NCI-H2227 (cell line): ENCODE measurements at regions not wholly inside any gene's neighbourhood (a gene's known extent, or its start where the extent isn't known, plus 50 kb on each side); places are given as distances from the start of the nearest gene placed in this dataset.
A peak's percentile ranks its signal among the peaks of the same experiment; 100 is the strongest.
"Not testable (repeated sequence)": the region's sequence is repeated elsewhere in the genome, so short reads cannot be mapped to it uniquely, and the experiment has no call there.

ENCODE experiments used
- DNase-seq: peaks from one replicate; lab custom pipeline; 2025; ENCODE audit not compliant: unreplicated experiment; lab: John Stamatoyannopoulos, UW

DNA sequence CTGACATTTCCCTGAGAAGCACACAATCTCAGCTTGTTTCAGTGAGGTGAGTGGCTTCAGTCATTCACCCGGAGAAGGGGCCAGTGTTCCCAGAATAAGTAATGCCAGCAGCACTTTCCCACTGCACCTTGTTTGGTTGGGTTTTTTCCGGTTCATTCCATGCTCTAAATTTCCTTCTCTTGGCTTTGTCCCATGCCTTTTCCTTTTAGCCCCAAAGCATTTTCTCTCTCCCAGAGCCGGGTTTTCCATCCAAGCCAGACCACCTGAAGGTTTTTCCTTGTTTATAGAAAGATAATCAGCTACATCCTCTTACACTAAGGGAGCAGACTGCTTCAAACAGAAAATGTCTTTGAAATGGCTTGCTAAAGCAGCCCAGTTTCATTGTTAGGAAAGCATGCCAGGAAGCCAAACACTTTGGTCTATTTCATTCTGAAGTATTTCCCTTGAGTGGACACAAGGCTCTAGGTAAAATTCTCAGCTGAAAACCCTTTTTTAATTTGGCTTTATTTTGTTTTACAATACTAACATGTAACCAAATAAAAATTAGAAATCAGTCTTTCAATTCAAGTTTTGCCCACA is 501.6 kb downstream of the DTWD2 start:
- no peak for DNase-seq

DNA sequence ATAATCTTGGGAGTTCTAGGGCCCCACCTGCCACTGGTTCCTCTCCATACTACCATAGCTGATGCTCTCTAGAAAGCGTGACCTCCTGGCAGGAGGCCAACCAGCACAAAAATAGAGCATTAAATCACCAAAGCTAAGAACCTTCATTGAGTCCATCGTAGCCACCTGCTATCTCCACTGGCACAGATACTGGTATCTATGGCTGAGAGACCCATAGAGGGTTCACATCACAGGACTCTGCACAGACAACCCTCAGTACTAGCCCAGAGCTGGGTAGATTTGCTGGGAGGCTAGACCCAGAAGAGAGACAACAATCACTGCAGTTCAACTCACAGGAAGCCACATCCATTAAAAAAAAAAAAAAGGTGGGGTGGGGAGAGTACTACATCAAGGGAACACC is 509.1 kb downstream of the DTWD2 start:
- DNase-seq: no peak

DNA sequence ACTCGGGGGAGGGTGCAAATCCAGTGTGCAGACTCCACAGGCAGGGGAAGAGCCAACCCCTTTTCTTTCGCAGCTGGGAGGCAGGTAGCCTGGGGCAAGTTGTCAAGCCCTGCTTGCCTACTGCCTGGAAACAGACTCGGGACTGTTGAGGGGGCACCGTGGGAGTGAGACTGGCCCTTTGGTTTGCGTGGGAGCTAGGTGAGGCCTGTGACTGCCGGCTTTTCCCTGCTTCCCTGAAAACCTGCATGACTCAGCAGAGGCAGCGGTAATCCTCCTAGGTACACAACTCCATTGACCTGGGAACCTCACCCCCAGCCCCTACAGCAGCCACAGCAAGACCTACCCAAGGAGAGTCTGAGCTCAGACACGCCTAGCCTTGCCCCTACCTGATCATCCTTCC is 509.5 kb downstream of the DTWD2 start:
- DNase-seq: no peak

DNA sequence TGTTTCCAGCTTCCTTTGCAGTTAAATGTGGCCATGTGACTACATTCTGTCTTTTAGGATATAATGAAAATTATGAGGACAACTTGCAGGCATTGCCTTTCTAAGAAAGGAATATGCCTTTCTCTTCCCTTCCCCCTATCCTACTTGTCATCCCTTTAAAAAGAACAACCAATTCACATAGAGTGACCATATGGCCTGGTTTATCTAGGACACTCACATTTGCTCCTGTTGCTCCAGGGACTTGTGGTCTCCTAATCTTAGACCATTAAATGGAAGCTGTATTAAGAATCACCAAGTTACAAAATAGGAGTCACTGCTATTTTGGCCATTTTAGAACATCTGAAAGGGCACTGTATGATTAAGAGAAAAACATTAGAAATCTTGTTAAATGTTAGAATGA is 520.3 kb downstream of the DTWD2 start:
- DNase-seq: no peak

DNA sequence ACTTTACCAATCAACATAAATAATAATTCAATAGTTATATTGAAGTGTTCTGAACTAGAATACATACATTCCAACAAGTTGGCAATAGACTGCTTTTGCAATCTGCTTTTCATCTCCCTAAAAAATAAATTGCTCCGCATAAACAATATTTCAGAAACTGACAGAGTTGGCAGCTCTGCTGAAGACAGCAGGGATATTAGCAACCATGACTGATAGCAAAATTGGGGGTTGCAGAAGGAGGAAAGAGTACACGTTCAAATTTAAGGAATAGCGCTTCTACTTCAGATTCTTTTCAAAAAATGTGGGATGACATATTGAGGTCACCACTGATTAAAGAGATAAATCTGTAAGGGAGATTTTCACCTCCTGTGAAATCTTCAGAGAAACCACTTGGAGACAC is 521.2 kb downstream of the DTWD2 start:
- DNase-seq: no peak

DNA sequence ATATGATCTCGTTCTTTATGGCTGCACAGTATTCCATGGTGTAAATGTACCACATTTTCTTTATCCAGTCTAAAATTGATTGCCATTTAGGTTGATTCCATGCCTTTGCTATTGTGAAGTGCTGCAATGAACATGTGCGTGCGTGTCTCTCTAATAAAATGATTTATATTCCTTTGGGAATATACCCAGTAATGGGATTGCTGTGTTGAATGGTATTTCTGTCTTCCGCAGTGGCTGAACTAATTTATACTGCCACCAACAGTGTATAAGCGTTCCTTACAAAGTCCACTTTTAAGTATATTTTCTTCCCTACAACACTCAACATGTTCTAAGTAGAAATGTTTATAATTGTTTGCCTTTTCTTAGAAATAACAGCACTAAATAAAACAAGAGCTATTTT is 521.9 kb downstream of the DTWD2 start:
- DNase-seq: no peak

DNA sequence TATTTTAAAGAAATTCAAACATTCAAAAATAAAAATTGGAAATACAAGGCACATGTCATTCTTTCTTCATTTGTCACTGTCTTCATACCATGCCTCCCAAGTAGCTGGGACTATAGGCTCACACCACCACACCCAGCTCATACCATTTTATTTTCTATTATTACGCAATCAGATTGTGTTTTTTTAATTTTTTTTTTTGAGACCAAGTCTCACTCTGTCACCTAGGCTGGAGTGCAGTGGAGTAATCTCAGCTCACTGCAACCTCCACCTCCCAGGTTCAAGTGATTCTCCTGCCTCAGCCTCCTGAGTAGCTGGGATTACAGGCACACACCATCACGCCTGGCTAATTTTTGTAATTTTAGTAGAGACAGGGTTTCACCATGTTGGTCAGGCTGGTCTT is 526.1 kb downstream of the DTWD2 start:
- DNase-seq: not testable (repeated sequence)

DNA sequence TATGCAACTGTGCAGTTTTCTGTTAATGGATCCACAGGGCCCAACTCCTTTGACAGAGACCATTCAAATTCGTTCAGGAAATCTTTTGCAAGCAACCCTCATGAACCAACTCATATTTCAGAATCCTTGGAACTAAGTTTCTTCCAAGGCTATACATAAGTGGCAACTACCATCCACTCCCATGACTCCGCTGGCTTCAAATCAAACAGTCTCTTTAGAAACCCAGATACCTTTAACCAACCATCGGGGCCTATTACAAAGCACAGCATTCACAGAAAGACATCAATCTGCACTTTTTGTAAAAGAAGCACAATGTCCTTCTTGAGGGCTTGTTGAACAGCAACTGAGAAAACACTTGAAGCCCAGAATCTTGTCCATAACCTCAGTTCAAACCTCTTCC is 526.9 kb downstream of the DTWD2 start:
- DNase-seq: no peak

DNA sequence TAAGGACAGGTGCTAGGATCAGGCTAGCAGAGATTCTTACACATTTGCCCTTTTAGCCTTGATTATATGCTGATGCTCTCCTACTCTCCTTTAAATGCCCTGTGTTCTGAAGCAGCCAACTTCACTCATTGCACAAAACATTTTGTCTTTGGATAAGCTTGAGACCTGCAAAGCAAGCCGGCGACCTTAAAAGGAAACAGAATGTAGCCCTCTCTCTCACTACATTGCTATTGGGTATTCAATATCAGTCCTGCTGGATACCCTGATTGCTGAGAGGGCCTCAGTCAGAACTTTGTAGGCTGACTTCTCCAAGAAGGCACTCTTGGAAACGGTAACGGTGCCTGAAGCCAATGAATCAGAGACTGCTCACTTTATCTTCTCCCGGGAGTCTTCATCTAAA is 528.9 kb downstream of the DTWD2 start:
- no peak for DNase-seq

DNA sequence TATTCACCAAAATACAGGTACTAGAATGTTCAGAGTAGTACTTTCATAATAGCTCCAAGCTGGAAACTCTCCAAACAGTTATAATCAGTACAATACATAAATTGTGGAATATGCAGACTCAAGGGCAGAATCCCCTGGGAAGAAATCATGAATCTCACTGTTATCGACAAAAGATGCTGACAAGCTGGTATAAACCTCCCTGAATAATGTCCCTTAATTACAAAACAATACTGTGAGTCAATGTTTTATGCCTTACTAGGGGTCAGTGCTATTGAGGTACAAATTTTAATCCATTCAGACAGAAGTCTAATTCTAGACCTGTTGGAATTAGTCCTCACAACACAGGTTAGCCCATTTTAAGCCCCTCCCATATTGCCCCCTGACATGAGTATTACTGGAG is 532.3 kb downstream of the DTWD2 start:
- no peak for DNase-seq

DNA sequence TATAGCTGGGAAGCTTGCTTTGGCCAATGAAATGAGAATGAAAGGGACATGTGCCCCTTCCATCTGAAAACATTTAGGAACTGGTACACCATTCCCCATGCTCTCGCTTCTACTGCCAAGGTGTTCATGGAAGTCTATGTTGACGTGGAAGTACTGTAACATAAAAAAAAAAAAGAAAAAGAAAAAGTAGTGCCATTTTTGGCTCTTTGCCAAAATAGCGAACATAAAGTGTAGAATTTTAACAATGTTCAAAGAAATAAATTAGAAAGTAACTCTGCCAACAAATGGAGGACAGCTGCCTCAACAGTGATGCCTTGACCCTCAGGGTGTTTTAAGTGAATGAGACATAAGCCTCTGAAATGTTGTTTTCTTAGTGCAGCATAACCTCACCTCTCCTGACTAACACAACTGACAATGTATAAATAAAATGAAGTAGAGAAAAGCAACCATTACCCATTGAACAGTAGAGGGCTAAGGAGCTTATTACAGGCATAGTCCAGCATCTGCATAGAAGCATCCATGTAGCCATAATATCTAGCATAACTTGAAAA is 536.6 kb downstream of the DTWD2 start:
- no peak for DNase-seq

DNA sequence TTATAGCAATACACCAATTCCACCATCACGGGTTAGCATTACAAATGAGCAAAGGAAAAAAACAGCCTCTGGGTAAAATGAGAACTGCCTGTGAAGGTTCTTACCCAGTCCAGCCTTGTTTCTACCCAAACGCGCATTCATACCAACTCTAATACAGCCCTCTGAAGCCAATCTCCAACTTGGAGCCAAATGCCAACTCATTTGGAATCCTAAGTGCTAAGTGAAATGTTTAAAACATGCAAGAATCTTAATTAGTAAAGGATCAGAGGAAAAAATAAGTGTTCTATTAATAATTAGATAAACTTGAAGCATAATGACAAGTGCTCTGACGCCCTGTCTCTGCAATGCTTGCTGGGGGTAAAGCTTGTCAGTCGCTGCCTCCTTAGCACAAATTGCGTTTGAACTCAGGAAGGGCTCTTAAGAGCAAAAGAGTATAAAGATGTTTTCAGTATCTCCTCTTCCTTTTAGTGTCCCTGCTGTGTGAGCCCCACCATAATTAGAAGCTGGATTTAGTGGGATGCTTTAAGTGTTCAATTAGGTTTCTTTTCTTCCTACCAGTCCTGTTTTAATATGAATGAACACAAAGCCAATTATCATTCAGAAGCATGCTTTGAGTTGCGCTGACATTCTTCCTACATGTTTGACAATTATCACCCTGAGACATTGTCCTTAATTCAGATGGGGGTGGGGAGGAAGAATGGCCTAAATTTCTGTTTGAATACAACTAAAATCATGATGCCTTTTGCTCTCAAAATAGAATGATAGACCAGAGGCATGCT is 537.6 kb downstream of the DTWD2 start:
- DNase-seq: peak; percentile 9

DNA sequence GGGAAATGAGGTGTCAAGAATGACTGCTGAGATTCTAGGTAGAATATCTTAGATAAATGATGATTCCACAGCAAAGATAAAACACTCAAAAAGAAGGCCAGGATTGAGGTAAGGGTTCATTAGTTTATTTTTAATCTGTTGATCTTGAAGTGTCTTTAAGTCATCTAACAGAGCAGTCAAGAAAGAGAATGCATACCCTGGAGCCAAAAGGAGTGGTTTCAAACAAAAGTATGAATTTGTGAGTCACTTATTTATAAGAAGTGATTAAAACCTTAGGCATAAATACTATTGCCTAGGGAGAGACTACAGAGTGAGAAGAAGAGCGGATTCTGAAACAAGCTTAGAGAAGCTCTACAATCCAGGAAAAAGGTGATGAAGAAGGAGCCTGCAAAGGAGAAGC is 541.0 kb downstream of the DTWD2 start:
- DNase-seq: no peak

DNA sequence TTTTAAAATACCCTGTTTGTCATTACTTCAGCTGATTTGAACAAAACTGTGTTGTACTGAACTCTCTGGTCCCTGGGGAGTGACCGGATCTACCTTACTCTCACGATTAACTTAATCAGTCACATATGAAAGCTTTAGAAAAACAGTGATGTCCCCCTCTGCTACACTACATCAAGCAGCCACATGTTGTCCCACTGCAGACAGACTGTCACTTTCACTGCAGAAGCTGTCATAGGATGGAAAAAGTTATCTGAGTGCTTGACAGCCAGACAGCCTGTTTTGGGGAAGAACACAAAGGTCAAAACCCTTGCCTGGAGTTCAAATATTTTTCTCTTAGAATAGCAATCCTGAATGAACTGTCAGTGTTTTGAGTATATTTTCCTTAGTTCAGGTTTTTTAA is 546.4 kb downstream of the DTWD2 start:
- no peak for DNase-seq

DNA sequence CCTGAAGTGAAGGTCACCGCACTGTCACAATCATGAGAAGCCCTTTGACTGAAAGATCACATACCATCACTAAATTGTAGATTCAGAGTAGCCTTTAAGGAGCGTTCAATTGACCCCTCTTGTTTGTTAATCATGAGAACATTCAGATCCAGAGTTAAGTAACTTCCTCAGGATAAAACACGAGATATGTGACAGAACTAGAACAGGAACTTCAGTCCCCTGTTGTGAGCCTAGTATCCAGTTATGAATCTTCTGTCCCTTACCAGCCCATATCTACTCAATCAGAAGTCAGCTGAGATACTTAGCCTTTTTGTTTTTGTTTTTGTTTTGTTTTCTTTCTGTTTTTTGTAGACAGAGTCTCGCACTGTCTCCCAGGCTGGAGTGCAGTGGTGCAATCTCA is 547.3 kb downstream of the DTWD2 start:
- DNase-seq: no peak

DNA sequence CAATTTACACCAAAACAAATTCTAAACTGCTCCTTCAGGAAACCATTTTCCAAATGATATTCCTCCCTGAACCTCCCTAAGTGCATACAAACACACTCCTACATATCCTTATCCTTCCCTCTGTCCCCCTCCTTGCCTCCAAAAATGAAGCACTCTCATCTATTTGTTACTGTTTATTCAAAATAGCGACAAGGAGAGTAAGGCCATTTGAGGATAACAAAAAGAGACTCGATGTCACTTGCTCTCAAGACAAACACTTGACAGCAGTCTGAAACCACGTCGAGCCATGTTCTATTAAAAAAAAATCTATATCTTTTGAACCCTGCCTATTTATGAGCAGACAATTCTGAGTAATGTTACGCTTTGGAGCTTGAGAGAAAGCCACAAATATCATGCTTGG is 547.9 kb downstream of the DTWD2 start:
- peak; percentile 4 for DNase-seq

DNA sequence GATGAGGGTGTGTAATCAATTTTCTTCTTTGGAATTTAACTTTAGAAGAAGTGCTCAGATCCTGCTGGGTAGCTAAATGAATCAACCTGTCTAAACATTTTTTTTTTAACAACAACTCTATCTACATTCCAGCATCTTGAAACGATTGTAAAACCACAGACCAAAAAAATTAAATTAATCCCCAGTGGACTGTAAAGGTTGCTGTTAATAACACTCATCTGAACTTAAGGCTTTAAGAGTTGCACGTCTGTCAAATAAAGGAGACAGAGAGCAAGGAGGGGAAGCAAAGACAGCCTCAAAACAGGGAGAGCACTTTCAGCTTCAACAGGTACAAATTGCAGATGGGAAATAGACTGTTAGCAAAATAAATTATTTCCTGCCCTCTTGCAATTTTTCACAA is 548.5 kb downstream of the DTWD2 start:
- peak; percentile 36 for DNase-seq

DNA sequence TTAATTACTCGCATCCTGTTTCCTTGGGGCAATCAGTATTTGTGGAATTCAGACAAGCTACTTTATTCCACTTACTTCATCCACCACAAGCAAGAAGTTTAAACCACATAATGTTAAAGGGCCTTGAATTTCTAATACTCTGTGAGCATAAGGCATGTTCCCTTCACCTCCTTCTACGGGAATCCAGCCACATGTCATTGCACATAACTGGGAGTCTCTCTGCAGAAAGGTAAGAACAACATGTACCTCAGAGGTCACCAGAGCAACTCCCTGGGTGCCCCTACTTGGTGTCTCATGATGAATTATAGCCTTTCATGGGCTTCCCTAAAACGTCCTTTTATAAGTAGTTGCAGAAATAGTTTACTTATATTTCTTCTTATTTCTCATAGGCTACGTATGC is 553.2 kb downstream of the DTWD2 start:
- DNase-seq: no peak

DNA sequence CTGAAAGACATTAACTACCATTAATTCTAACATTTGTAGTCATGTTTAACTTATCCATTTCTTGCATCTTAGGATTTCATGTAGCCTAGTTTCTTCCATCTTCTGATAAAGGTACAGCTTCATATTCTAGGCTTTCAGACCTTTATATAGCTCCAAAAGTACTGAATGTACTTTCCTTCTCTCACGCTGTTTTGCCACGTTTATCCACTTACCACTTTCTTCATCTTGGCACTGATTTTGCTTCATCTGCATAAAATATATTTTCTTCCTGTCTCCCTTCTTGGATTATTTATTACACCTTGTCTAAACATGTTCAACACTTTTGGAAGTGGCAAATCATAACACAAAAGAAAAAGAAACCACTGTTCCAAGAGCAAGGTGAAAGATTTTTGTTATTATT is 553.8 kb downstream of the DTWD2 start:
- no peak for DNase-seq

DNA sequence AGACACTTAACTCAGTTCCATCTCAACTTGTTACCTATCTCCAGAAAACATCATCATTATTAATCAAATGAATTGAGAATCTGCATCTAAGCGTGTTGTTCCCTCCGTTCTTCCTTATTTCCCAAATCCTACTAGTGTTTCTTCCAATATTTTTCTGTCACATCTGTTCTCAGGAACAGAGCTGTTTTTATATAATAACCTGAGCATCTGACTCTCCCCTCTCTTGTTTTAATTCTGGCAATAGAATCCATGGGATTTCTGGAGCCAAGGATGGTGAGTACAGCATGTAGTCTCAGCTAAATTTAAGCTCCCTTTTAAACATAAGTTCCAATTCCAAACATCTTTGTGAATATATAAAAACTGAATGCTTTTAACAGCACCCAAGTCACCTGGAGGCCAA is 558.3 kb downstream of the DTWD2 start:
- no peak for DNase-seq

DNA sequence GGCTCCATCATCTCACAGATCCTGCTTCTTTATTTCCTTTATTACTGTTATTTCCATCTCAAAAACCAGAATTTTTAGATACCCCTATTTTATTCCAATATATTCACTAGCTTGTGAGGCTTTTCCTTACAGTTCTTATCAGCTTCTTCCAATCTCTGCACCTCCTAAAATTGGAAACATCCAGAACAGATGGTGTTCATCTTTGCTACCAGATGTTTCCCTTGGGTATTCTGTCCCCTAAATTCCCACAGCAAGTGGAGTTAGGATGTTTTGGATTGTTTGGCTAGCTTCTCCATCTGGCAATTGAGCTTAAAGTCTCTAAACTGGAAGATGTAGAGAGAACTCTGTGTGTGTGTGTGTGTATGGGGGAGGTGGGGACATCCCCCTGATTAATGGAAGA is 580.4 kb downstream of the DTWD2 start:
- DNase-seq: no peak

DNA sequence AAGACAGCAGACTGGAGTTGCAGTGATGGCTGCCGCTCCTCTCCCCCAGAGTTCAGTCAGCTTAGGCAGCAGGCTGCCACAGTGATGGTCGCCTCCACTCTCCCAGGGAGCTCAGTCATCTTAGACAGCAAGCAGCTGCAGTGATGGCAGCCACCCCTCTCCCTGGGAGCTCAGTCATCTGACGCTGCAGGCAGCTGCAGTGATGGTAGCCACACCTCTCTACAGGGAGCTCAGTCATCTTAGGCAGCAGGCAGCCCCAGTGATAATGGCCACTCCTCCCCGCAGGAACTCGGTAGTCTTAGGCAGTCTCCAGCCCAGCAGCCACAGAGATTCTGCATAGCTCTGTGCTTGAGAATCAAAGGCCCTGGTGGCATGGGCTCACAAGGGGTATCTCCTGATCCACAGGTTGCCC is 582.7 kb downstream of the DTWD2 start:
- DNase-seq: peak; percentile 41

DNA sequence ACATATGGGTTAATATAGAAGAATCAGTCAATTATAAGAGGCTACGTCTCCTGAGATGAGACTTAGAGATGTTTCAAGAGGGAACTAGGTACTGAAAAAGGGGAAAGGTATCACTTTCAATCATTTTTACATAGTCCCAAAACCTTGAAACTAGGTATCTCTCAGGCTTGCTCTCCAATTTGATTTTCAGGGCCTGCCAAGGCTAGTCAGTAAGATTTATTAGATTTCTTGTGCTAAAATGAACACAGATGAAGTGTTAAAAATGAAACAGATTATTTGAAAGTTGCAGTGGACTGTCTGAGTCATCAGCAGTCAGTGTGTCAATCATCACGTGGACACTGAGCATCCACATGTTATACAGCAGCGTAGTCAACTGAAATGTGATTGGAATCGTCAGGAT is 591.1 kb downstream of the DTWD2 start:
- DNase-seq: no peak
